ENCODE measurements at regions not wholly inside any gene's neighbourhood (a gene's known extent, or its start where the extent isn't known, plus 50 kb on each side); places are given as distances from the start of the nearest gene placed in this dataset.

GRCh38 chr20:17109307-17109706 lies 117.5 kb upstream of the PCSK2 start:
- H3K27me3 ChIP-seq (ENCODE audit: control insufficient read depth in 3 of 3, insufficient read depth in 3 of 3, low read length in 3 of 3), result no peaks in the 10 kb centered on the region
- H3K4me1 ChIP-seq (ENCODE audit: control insufficient read depth in 3 of 3, insufficient read depth in 3 of 3, low read length in 3 of 3), result no peaks in the 10 kb centered on the region
- H3K9ac ChIP-seq (ENCODE audit: low read depth in 1 of 3, low read length in 3 of 3), result no peak overlapping the region
- H3K9me3 ChIP-seq (ENCODE audit: control insufficient read depth in 3 of 3, low read length in 3 of 3), result peaks cover 0 to 3% (median 0%) of the 10 kb centered on the region in 3 donors
- no peak overlapping the region for H3K27ac ChIP-seq (ENCODE audit: low read depth, low read length)
- no peaks in the 10 kb centered on the region for H3K36me3 ChIP-seq (ENCODE audit: control insufficient read depth in 3 of 3, insufficient read depth in 3 of 3, low read length in 3 of 3)
- H3K4me3 ChIP-seq (ENCODE audit: low read length in 3 of 3), result no peak overlapping the region

- Histone ChIP-seq H3K9ac (ENCODE audit: low read depth in 1 of 3, low read length in 3 of 3) (no peak overlapping the region), H3K4me3 (ENCODE audit: low read length in 3 of 3) (no peak overlapping the region), H3K36me3 (ENCODE audit: control insufficient read depth in 3 of 3, insufficient read depth in 3 of 3, low read length in 3 of 3) (no peaks in the 10 kb centered on the region), H3K4me1 (ENCODE audit: control insufficient read depth in 3 of 3, insufficient read depth in 3 of 3, low read length in 3 of 3) (no peaks in the 10 kb centered on the region), H3K27me3 (ENCODE audit: control insufficient read depth in 3 of 3, insufficient read depth in 3 of 3, low read length in 3 of 3) (peaks cover 0 to 2% (median 0%) of the 10 kb centered on the region in 3 donors), H3K27ac (ENCODE audit: low read depth, low read length) (no peak overlapping the region), H3K9me3 (ENCODE audit: control insufficient read depth in 3 of 3, low read length in 3 of 3) (no peaks in the 10 kb centered on the region)
These were observed 98.6 kb upstream of the PCSK2 start for GRCh38 chr20:17128206-17128605.

DNA sequence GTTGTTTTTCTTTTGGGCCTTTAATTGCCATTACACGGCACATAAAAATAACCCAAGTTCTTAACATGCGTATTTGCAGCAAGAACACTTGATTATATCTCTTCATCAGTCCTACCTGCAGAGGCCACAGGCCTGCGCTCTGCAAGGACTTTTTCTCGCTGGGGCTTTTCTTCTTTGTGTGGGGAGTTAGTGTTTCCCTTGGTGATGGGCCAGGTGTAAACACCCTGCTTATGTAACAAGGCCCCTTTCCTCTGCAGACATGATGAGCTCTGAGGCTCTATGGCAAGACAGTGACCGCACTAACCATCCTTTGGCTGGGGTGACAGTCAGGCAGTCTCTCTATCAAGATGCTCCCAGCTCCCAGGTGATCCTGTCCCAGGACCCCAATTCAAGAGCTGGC lies 97.8 kb upstream of the PCSK2 start:
- Histone ChIP-seq H3K4me1 (ENCODE audit: control insufficient read depth in 3 of 3, insufficient read depth in 3 of 3, low read length in 3 of 3) (no peaks in the 10 kb centered on the region), H3K27me3 (ENCODE audit: control insufficient read depth in 3 of 3, insufficient read depth in 3 of 3, low read length in 3 of 3) (peaks cover 0 to 2% (median 0%) of the 10 kb centered on the region in 3 donors), H3K9ac (ENCODE audit: low read depth in 1 of 3, low read length in 3 of 3) (no peak overlapping the region), H3K36me3 (ENCODE audit: control insufficient read depth in 3 of 3, insufficient read depth in 3 of 3, low read length in 3 of 3) (no peaks in the 10 kb centered on the region), H3K4me3 (ENCODE audit: low read length in 3 of 3) (no peak overlapping the region), H3K27ac (ENCODE audit: low read depth, low read length) (no peak overlapping the region), H3K9me3 (ENCODE audit: control insufficient read depth in 3 of 3, low read length in 3 of 3) (no peaks in the 10 kb centered on the region)

DNA sequence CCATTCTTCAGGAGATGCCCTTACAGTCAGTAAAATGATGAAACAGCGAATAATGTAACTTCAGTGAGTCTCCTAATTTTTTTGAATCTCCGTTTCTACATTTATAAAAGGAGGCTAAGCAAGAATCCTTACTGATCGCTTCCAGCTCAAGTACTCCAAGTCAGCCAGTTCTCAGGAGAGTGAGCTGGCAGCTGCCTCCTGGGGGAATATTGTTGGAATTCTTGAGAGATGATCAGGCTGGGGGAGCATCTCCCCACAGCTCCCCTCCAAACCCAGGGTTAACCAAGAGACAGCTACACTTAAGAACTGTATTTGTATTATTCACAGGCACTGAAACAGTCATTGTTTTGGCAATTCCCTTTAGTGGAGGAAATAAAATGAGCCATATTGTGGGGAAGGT lies 89.1 kb upstream of the PCSK2 start:
- H3K36me3 ChIP-seq (ENCODE audit: control insufficient read depth in 3 of 3, insufficient read depth in 3 of 3, low read length in 3 of 3), result no peaks in the 10 kb centered on the region
- H3K9me3 ChIP-seq (ENCODE audit: control insufficient read depth in 3 of 3, low read length in 3 of 3), result no peaks in the 10 kb centered on the region
- no peak overlapping the region for H3K9ac ChIP-seq (ENCODE audit: low read depth in 1 of 3, low read length in 3 of 3)
- H3K27ac ChIP-seq (ENCODE audit: low read depth, low read length), result no peak overlapping the region
- no peaks in the 10 kb centered on the region for H3K4me1 ChIP-seq (ENCODE audit: control insufficient read depth in 3 of 3, insufficient read depth in 3 of 3, low read length in 3 of 3)
- no peaks in the 10 kb centered on the region for H3K27me3 ChIP-seq (ENCODE audit: control insufficient read depth in 3 of 3, insufficient read depth in 3 of 3, low read length in 3 of 3)
- H3K4me3 ChIP-seq (ENCODE audit: low read length in 3 of 3), result no peak overlapping the region

- no peaks in the 10 kb centered on the region for H3K36me3 ChIP-seq (ENCODE audit: control insufficient read depth in 3 of 3, insufficient read depth in 3 of 3, low read length in 3 of 3)
- no peak overlapping the region for H3K27ac ChIP-seq (ENCODE audit: low read depth, low read length)
- H3K27me3 ChIP-seq (ENCODE audit: control insufficient read depth in 3 of 3, insufficient read depth in 3 of 3, low read length in 3 of 3), result no peaks in the 10 kb centered on the region
- H3K4me1 ChIP-seq (ENCODE audit: control insufficient read depth in 3 of 3, insufficient read depth in 3 of 3, low read length in 3 of 3), result no peaks in the 10 kb centered on the region
- no peaks in the 10 kb centered on the region for H3K9me3 ChIP-seq (ENCODE audit: control insufficient read depth in 3 of 3, low read length in 3 of 3)
- no peak overlapping the region for H3K9ac ChIP-seq (ENCODE audit: low read depth in 1 of 3, low read length in 3 of 3)
- H3K4me3 ChIP-seq (ENCODE audit: low read length in 3 of 3), result no peak overlapping the region
These were observed 88.6 kb upstream of the PCSK2 start for GRCh38 chr20:17138237-17138636.

DNA sequence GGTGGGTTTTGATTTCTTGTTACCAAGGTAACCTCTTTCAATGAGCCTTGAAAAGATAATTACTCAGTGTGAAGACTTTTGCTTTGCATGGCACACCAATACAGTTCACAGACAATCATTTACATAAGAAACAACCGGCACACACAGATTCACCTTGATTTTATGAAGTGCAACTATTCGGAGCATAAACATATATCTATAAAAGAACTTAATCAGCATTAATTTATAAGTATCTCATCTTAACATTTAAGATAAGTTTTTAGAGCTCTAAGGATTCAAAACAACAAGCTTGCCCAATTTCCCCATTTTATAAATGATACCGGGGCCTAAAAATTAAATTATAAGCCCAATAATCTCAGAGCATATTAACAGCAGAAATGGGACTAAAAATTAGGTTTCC lies 85.9 kb upstream of the PCSK2 start:
- Histone ChIP-seq H3K9me3 (ENCODE audit: control insufficient read depth in 3 of 3, low read length in 3 of 3) (no peaks in the 10 kb centered on the region), H3K27me3 (ENCODE audit: control insufficient read depth in 3 of 3, insufficient read depth in 3 of 3, low read length in 3 of 3) (no peaks in the 10 kb centered on the region), H3K4me3 (ENCODE audit: low read length in 3 of 3) (no peak overlapping the region), H3K36me3 (ENCODE audit: control insufficient read depth in 3 of 3, insufficient read depth in 3 of 3, low read length in 3 of 3) (no peaks in the 10 kb centered on the region), H3K27ac (ENCODE audit: low read depth, low read length) (no peak overlapping the region), H3K9ac (ENCODE audit: low read depth in 1 of 3, low read length in 3 of 3) (no peak overlapping the region), H3K4me1 (ENCODE audit: control insufficient read depth in 3 of 3, insufficient read depth in 3 of 3, low read length in 3 of 3) (no peaks in the 10 kb centered on the region)

- Histone ChIP-seq H3K4me3 (ENCODE audit: low read length in 3 of 3) (no peak overlapping the region), H3K9me3 (ENCODE audit: control insufficient read depth in 3 of 3, low read length in 3 of 3) (no peaks in the 10 kb centered on the region), H3K36me3 (ENCODE audit: control insufficient read depth in 3 of 3, insufficient read depth in 3 of 3, low read length in 3 of 3) (no peaks in the 10 kb centered on the region), H3K27me3 (ENCODE audit: control insufficient read depth in 3 of 3, insufficient read depth in 3 of 3, low read length in 3 of 3) (no peaks in the 10 kb centered on the region), H3K4me1 (ENCODE audit: control insufficient read depth in 3 of 3, insufficient read depth in 3 of 3, low read length in 3 of 3) (no peaks in the 10 kb centered on the region), H3K27ac (ENCODE audit: low read depth, low read length) (no peak overlapping the region), H3K9ac (ENCODE audit: low read depth in 1 of 3, low read length in 3 of 3) (no peak overlapping the region)
These were observed 85.3 kb upstream of the PCSK2 start for GRCh38 chr20:17141568-17141967.

DNA sequence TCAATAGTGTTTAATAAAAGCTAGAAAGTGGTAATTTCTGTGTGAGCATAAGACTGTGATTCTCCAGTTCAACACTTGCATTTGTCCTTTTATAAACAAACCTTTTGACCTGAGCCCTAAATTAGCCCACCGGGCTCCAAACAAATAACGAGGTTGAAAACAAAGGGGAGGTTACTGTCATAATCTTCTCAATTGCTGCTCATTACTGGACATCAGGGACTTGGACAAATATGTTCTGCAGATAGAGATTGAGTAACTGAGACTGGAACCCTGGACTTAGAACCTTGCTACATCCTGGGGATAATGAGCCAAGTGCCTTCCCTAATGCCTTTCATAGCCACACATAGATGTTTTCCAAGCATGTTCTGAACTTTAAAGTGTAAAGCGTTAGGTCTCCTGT lies 84.2 kb upstream of the PCSK2 start:
- Histone ChIP-seq H3K4me1 (ENCODE audit: control insufficient read depth in 3 of 3, insufficient read depth in 3 of 3, low read length in 3 of 3) (no peaks in the 10 kb centered on the region), H3K4me3 (ENCODE audit: low read length in 3 of 3) (no peak overlapping the region), H3K9me3 (ENCODE audit: control insufficient read depth in 3 of 3, low read length in 3 of 3) (no peaks in the 10 kb centered on the region), H3K27me3 (ENCODE audit: control insufficient read depth in 3 of 3, insufficient read depth in 3 of 3, low read length in 3 of 3) (no peaks in the 10 kb centered on the region), H3K27ac (ENCODE audit: low read depth, low read length) (no peak overlapping the region), H3K36me3 (ENCODE audit: control insufficient read depth in 3 of 3, insufficient read depth in 3 of 3, low read length in 3 of 3) (no peaks in the 10 kb centered on the region), H3K9ac (ENCODE audit: low read depth in 1 of 3, low read length in 3 of 3) (no peak overlapping the region)

DNA sequence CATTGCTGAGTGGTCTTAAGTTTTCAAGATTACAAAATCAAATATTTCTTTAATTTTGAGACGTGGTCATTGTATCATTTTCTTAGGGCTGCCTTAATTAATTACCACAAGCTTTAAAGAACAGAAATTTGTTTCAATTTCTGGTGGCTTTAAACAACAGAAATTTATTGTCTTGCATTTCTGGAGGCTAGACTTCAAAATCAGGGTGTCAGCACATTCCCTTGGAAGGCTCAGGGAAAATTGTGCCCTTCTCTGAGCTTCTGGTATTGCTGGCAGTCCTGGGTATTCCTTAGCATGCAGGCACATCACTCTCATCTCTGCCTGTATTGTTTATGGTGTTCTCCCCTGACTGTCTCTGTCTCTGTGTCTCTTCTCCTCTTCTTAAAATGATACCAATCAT lies 76.0 kb upstream of the PCSK2 start:
- H3K4me1 ChIP-seq (ENCODE audit: control insufficient read depth in 3 of 3, insufficient read depth in 3 of 3, low read length in 3 of 3), result no peaks in the 10 kb centered on the region
- H3K4me3 ChIP-seq (ENCODE audit: low read length in 3 of 3), result no peak overlapping the region
- H3K9ac ChIP-seq (ENCODE audit: low read depth in 1 of 3, low read length in 3 of 3), result no peak overlapping the region
- H3K27me3 ChIP-seq (ENCODE audit: control insufficient read depth in 3 of 3, insufficient read depth in 3 of 3, low read length in 3 of 3), result no peaks in the 10 kb centered on the region
- no peak overlapping the region for H3K27ac ChIP-seq (ENCODE audit: low read depth, low read length)
- H3K9me3 ChIP-seq (ENCODE audit: control insufficient read depth in 3 of 3, low read length in 3 of 3), result no peaks in the 10 kb centered on the region
- no peaks in the 10 kb centered on the region for H3K36me3 ChIP-seq (ENCODE audit: control insufficient read depth in 3 of 3, insufficient read depth in 3 of 3, low read length in 3 of 3)

DNA sequence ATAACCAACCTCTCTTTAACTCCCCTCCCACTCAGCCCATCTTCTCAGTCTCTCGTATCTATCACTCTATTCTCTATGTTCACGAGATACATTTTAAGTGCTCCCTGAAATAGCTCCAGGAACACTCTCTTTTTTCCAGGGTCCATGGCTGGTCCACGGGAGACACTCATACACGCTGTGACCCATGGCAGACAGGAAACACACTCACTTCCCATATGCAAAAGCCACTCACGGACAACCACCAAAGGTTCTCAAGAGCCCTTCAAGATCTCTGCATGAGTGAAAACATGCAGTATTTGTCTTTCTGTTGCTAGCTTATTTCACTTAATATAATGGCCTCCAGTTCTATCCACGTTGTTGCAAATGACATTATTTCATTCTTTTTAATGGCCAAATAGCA lies 71.4 kb upstream of the PCSK2 start:
- Histone ChIP-seq H3K36me3 (ENCODE audit: control insufficient read depth in 3 of 3, insufficient read depth in 3 of 3, low read length in 3 of 3) (no peaks in the 10 kb centered on the region), H3K4me1 (ENCODE audit: control insufficient read depth in 3 of 3, insufficient read depth in 3 of 3, low read length in 3 of 3) (no peaks in the 10 kb centered on the region), H3K27me3 (ENCODE audit: control insufficient read depth in 3 of 3, insufficient read depth in 3 of 3, low read length in 3 of 3) (no peaks in the 10 kb centered on the region), H3K27ac (ENCODE audit: low read depth, low read length) (no peak overlapping the region), H3K9me3 (ENCODE audit: control insufficient read depth in 3 of 3, low read length in 3 of 3) (no peaks in the 10 kb centered on the region), H3K4me3 (ENCODE audit: low read length in 3 of 3) (no peak overlapping the region), H3K9ac (ENCODE audit: low read depth in 1 of 3, low read length in 3 of 3) (no peak overlapping the region)

GRCh38 chr20:17158701-17159100 lies 68.1 kb upstream of the PCSK2 start:
- Histone ChIP-seq H3K4me3 (ENCODE audit: low read length in 3 of 3) (no peak overlapping the region), H3K9me3 (ENCODE audit: control insufficient read depth in 3 of 3, low read length in 3 of 3) (peaks cover 0 to 2% (median 0%) of the 10 kb centered on the region in 3 donors), H3K9ac (ENCODE audit: low read depth in 1 of 3, low read length in 3 of 3) (no peak overlapping the region), H3K4me1 (ENCODE audit: control insufficient read depth in 3 of 3, insufficient read depth in 3 of 3, low read length in 3 of 3) (no peaks in the 10 kb centered on the region), H3K36me3 (ENCODE audit: control insufficient read depth in 3 of 3, insufficient read depth in 3 of 3, low read length in 3 of 3) (no peaks in the 10 kb centered on the region), H3K27me3 (ENCODE audit: control insufficient read depth in 3 of 3, insufficient read depth in 3 of 3, low read length in 3 of 3) (peaks cover 0 to 2% (median 0%) of the 10 kb centered on the region in 3 donors), H3K27ac (ENCODE audit: low read depth, low read length) (no peak overlapping the region)

Measured in skeletal muscle tissue (tissue), 3 donors.